Fibroblast of skin of left quadriceps (primary cell): ENCODE measurements at regions not wholly inside any gene's neighbourhood (a gene's known extent, or its start where the extent isn't known, plus 50 kb on each side); places are given as distances from the start of the nearest gene placed in this dataset.

Experiments
- DNase-seq, 2 experiments: peaks; one replicate each; pipeline ENCODE4 v3.0.0-alpha.2; 2013; ENCODE audit warnings: low read depth in 2 of 2

DNA sequence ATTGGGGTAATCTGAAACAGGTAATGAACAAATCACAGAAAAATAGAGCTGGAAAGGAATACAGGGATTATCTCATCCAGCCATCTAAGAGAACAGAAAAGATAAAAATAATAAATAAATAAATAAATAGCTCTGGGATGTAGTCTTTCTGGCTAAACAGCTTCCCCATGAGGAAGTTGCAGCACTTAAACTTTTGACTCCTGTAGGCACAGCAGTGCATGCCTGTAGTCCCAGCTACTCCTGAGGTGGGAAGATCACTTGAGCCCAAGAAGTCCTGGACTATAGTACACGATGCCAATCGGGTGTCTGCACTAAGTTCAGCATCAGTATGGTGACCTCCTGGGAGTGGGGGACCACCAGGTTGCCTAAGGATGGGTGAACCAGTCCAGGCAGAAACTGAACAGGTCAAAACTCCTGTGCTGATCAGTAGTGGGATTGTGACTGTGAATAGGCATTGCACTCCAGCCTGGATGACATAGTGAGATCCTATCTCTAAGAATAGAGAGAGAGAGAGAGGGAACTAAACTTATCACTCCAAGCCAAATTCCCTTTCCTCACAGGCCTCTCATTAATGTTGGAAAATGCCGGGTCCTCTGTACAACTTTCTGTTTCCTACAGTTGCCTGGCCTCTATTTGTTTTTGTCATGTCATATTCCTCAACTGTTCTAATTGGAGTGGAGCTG, 61.7 kb upstream of the CDK13 start:
- DNase-seq, result no peak

DNA sequence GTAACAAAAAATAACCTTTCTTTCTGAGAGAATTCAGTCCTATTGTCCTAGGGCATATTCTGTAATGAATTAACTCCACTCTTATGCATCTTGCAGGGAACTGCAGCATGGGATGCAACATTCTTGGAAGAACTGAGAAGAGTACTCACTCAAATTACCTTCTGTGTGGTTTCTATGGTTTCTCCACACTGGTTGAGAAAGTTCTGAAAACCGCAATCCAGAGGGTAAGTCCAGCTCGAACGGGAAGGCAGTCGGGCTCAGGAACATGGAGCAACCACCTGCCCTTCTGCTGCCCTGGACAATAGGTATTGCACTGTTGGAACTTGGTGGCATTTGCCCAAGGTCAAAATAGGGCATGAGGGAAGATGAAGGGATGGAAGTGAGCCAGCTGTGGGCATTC, 59.6 kb upstream of the CDK13 start:
- DNase-seq, result no peak

DNA sequence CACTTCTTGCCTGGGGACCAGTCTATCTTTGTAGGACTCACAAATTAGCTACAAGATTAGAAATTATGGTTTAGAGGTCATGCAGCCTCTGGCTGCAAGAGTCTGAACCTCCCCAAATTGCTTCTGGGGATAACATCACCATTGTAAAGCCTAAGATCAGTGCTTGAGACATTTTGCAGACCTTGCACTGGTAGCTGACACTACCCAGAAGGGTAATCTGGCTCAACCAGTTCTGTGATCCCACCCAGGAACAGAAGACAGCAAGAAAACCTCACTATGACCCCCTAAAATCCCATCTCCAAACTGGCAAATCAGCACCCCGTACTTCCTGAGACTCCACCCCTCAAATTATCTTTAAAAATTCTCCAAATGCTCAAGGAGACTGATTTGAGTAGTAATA, 58.2 kb upstream of the CDK13 start:
- DNase-seq, result no peak

DNA sequence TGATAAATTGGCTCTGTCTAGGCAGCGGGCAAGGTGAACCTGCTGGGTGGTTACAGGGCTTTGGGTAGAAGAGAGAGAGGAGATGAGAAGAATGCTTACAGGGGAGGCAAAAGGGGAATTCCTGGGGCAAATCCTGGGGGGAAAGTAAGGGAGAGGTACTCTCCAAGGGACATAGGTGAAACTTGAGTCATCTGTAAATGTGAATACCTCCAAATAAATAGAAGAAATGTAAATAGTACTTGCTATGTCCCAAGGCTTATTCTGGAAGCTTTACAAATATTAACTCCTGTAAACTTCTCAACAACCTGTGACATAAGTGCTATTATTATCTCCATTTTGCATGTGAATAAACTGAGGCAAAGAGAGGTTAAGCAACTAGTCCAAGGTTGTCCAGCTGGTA, 57.7 kb upstream of the CDK13 start:
- no peak for DNase-seq

DNA sequence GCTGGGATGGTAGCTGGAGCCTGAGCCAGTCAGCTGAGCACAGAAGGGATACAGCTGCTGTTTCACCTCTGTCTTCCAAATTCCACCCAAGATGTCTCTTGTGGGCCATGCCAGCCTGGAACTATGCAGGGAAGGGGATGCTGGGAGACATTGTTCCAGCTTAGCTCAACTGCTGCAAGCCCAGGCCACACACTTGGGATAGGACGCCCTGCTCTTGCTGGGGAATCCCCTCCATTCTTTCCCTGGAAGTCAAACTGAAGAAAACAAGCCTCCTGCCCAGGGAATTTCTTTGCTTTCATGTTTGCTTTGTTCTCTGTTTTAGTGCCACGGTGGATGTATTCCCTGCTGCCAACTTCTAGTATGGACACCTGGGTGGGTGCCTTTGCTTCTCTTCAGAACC, 55.2 kb upstream of the CDK13 start:
- DNase-seq, result no peak

DNA sequence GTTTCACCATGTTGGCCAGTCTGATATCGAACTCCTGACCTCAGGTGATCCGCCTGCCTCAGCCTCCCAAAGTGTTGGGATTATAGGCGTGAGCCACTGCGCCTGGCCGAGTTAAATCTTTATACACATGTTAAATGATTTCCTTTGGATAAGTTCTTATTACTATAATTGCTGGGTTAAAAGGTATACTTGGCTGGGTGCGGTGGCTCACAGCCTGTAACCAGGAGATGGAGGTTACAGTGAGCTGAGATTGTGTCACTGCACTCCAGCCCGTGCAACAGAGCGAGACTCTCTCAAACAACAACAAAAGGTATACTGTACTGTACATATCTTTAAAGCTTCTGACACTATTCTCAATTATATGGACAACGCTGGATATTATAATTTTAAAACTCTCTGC, 53.2 kb upstream of the CDK13 start:
- DNase-seq, result no peak

DNA sequence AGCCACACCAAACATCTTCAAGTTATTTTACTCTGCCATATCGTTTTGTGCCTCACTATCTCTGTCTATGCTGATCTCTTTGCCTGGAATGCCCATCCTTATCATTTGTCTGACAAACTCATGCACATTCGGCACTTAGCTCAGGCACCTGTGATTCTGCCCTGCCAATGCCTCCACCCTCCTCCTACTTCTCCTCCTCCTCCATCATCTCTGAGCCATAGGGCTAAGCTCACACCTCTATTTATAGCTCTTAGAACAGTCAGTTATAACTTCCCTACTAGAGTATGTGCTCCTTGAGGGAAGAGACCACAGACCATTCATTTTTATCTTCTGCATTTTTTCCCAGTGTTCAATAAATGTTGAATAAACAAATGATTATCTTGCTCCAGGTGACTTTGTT, 51.2 kb upstream of the CDK13 start:
- DNase-seq, result no peak
